ENCODE measurements at regions not wholly inside any gene's neighbourhood (a gene's known extent, or its start where the extent isn't known, plus 50 kb on each side); places are given as distances from the start of the nearest gene placed in this dataset.

- ChIA-PET CTCF (no interaction called here), POLR2A (no interaction called here)
- no peak for DNase-seq (ENCODE audit: low read depth, low spot score)
- no peak for TF ChIP-seq CTCF (IDR thresholded peaks at IDR 0.05; ENCODE audit: insufficient read depth, low read length, missing control alignments)
- no peak overlapping the region for H3K4me3 ChIP-seq (ENCODE audit: low read depth, low read length)
Observed at GRCh38 chr13:108360139-108360538, 90.6 kb downstream of the TNFSF13B start.

- ChIA-PET POLR2A (no interaction called here), CTCF (no interaction called here)
- no peak for DNase-seq (ENCODE audit: low read depth, low spot score)
- TF ChIP-seq CTCF (IDR thresholded peaks at IDR 0.05; ENCODE audit: insufficient read depth, low read length, missing control alignments), result no peak
- no peak overlapping the region for H3K4me3 ChIP-seq (ENCODE audit: low read depth, low read length)
Observed at GRCh38 chr13:108361769-108362168, 92.3 kb downstream of the TNFSF13B start.

GRCh38 chr13:108363666-108364065, 94.1 kb downstream of the TNFSF13B start:
- ChIA-PET CTCF (no interaction called here), POLR2A (no interaction called here)
- H3K4me3 ChIP-seq (ENCODE audit: low read depth, low read length), result no peak overlapping the region
- DNase-seq (ENCODE audit: low read depth, low spot score), result no peak
- no peak for TF ChIP-seq CTCF (IDR thresholded peaks at IDR 0.05; ENCODE audit: insufficient read depth, low read length, missing control alignments)

- no peak overlapping the region for H3K4me3 ChIP-seq (ENCODE audit: low read depth, low read length)
- ChIA-PET CTCF (no interaction called here), POLR2A (no interaction called here)
- no peak for TF ChIP-seq CTCF (IDR thresholded peaks at IDR 0.05; ENCODE audit: insufficient read depth, low read length, missing control alignments)
- DNase-seq (ENCODE audit: low read depth, low spot score), result no peak
Observed at GRCh38 chr13:108365255-108365654, 95.7 kb downstream of the TNFSF13B start.

GRCh38 chr13:108368250-108368905, 98.9 kb downstream of the TNFSF13B start:
- DNase-seq (ENCODE audit: low read depth, low spot score), result no peak

GRCh38 chr13:108369412-108369811, 99.9 kb downstream of the TNFSF13B start:
- CTCF ChIA-PET, result no interaction called here
- DNase-seq (ENCODE audit: low read depth, low spot score), result no peak
- TF ChIP-seq CTCF (IDR thresholded peaks at IDR 0.05; ENCODE audit: insufficient read depth, low read length, missing control alignments), result no peak
- POLR2A ChIA-PET, result no interaction called here
- H3K4me3 ChIP-seq (ENCODE audit: low read depth, low read length), result no peak overlapping the region

More at GRCh38 chr13:108368250-108368905, 98.9 kb downstream of the TNFSF13B start:
- TF ChIP-seq CTCF (IDR thresholded peaks at IDR 0.05; ENCODE audit: insufficient read depth, low read length, missing control alignments), result no peak
- H3K4me3 ChIP-seq (ENCODE audit: low read depth, low read length), result no peak overlapping the region
- ChIA-PET CTCF (no interaction called here), POLR2A (no interaction called here)

Data from AG04449 (cell line).